ENCODE measurements at regions not wholly inside any gene's neighbourhood (a gene's known extent, or its start where the extent isn't known, plus 50 kb on each side); places are given as distances from the start of the nearest gene placed in this dataset.
A peak's percentile ranks its signal among the peaks of the same experiment; 100 is the strongest.

- Mint-ChIP-seq H3K9me3 (ENCODE audit: unreplicated experiment) (no peaks in the 10 kb centered on the region), H3K4me1 (ENCODE audit: unreplicated experiment) (no peaks in the 10 kb centered on the region), H3K27me3 (ENCODE audit: unreplicated experiment) (no peaks in the 10 kb centered on the region), H3K4me3 (ENCODE audit: unreplicated experiment) (no peak overlapping the region), H3K36me3 (ENCODE audit: unreplicated experiment) (no peaks in the 10 kb centered on the region), H3K27ac (ENCODE audit: unreplicated experiment) (no peak overlapping the region)
- no peak for TF ChIP-seq CTCF (IDR thresholded peaks at IDR 0.05)
- DNase-seq (ENCODE audit: extremely low spot score, unreplicated experiment) = no peak
Measured at GRCh38 chr10:4296161-4296560, 511.2 kb upstream of the KLF6 start.

- no peak for TF ChIP-seq CTCF (IDR thresholded peaks at IDR 0.05)
- no peak for DNase-seq (ENCODE audit: extremely low spot score, unreplicated experiment)
- Mint-ChIP-seq H3K27me3 (ENCODE audit: unreplicated experiment) (no peaks in the 10 kb centered on the region), H3K4me3 (ENCODE audit: unreplicated experiment) (no peak overlapping the region), H3K4me1 (ENCODE audit: unreplicated experiment) (no peaks in the 10 kb centered on the region), H3K36me3 (ENCODE audit: unreplicated experiment) (no peaks in the 10 kb centered on the region), H3K9me3 (ENCODE audit: unreplicated experiment) (no peaks in the 10 kb centered on the region), H3K27ac (ENCODE audit: unreplicated experiment) (no peak overlapping the region)
Measured at GRCh38 chr10:4294996-4295792, 510.2 kb upstream of the KLF6 start.

GRCh38 chr10:4294271-4294670, 509.3 kb upstream of the KLF6 start:
- H3K4me3 Mint-ChIP-seq (ENCODE audit: unreplicated experiment) = no peak overlapping the region

GRCh38 chr10:4291990-4292389, 507.0 kb upstream of the KLF6 start:
- Mint-ChIP-seq H3K4me1 (ENCODE audit: unreplicated experiment) (peaks cover 7% of the 10 kb centered on the region), H3K9me3 (ENCODE audit: unreplicated experiment) (no peaks in the 10 kb centered on the region), H3K27ac (ENCODE audit: unreplicated experiment) (no peak overlapping the region), H3K4me3 (ENCODE audit: unreplicated experiment) (no peak overlapping the region), H3K27me3 (ENCODE audit: unreplicated experiment) (no peaks in the 10 kb centered on the region), H3K36me3 (ENCODE audit: unreplicated experiment) (no peaks in the 10 kb centered on the region)
- no peak for TF ChIP-seq CTCF (IDR thresholded peaks at IDR 0.05)
- no peak for DNase-seq (ENCODE audit: extremely low spot score, unreplicated experiment)

More at GRCh38 chr10:4294271-4294670, 509.3 kb upstream of the KLF6 start:
- DNase-seq (ENCODE audit: extremely low spot score, unreplicated experiment) = no peak
- Mint-ChIP-seq H3K36me3 (ENCODE audit: unreplicated experiment) (no peaks in the 10 kb centered on the region), H3K4me1 (ENCODE audit: unreplicated experiment) (no peaks in the 10 kb centered on the region), H3K27ac (ENCODE audit: unreplicated experiment) (no peak overlapping the region), H3K27me3 (ENCODE audit: unreplicated experiment) (no peaks in the 10 kb centered on the region), H3K9me3 (ENCODE audit: unreplicated experiment) (no peaks in the 10 kb centered on the region)
- TF ChIP-seq CTCF (IDR thresholded peaks at IDR 0.05) = no peak

GRCh38 chr10:4285121-4285520, 500.1 kb upstream of the KLF6 start:
- DNase-seq (ENCODE audit: extremely low spot score, unreplicated experiment) = no peak
- H3K4me3 Mint-ChIP-seq (ENCODE audit: unreplicated experiment) = no peak overlapping the region
- no peaks in the 10 kb centered on the region for H3K27me3 Mint-ChIP-seq (ENCODE audit: unreplicated experiment)
- TF ChIP-seq CTCF (IDR thresholded peaks at IDR 0.05) = no peak
- peaks cover 70% of the 10 kb centered on the region for H3K4me1 Mint-ChIP-seq (ENCODE audit: unreplicated experiment)
- peak overlapping the region; percentile 96 for H3K27ac Mint-ChIP-seq (ENCODE audit: unreplicated experiment)
- no peaks in the 10 kb centered on the region for H3K36me3 Mint-ChIP-seq (ENCODE audit: unreplicated experiment)
- no peaks in the 10 kb centered on the region for H3K9me3 Mint-ChIP-seq (ENCODE audit: unreplicated experiment)

Measured in osteocyte (in vitro differentiated cells).